Upper lobe of left lung (tissue), 6 donors: ENCODE measurements at regions not wholly inside any gene's neighbourhood (a gene's known extent, or its start where the extent isn't known, plus 50 kb on each side); places are given as distances from the start of the nearest gene placed in this dataset.

ENCODE experiments used
- ATAC-seq, 2 donors: fragments of 200-7000 bp; cut with Tn5 transposase; one replicate each; pipeline ENCODE4 v1.9.1; 2022; ENCODE audit warnings: mild to moderate bottlenecking in 2 of 2, moderate library complexity in 2 of 2; ENCODE audit not compliant: low FRiP score in 2 of 2
- DNase-seq, 2 donors: peaks; one replicate each; pipeline ENCODE4 v3.0.0-alpha.2; 2019 to 2020
- H3K27ac ChIP-seq, 4 donors: fragments of 200-600 bp; sonication (generic); one replicate each; pipeline ENCODE4 v1.5.1; 2016 to 2019
- H3K27me3 ChIP-seq, 4 donors: fragments of 200-600 bp; sonication (generic); one replicate each; pipeline ENCODE4 v1.5.1; 2017 to 2019
- H3K36me3 ChIP-seq, 4 donors: fragments of 200-600 bp; sonication (generic); one replicate each; pipeline ENCODE4 v1.5.1; 2016 to 2019
- H3K4me1 ChIP-seq, 4 donors: fragments of 200-600 bp; sonication (generic); one replicate each; pipeline ENCODE4 v1.5.1; 2018 to 2019
- H3K4me3 ChIP-seq, 4 donors: fragments of 200-600 bp; sonication (generic); one replicate each; pipeline ENCODE4 v1.5.1; 2017 to 2019; ENCODE audit warnings: mild to moderate bottlenecking in 2 of 4, moderate library complexity in 1 of 4
- H3K9me3 ChIP-seq, 4 donors: fragments of 200-600 bp; sonication (generic); one replicate each; pipeline ENCODE4 v1.5.1; 2018 to 2019
- EP300 ChIP-seq, 4 donors: sonication (generic); formaldehyde crosslinking; IDR thresholded peaks; one replicate each; pipeline ENCODE4 v1.5.1; 2017; ENCODE audit warnings: antibody characterized with exemption in 4 of 4, control low read depth in 2 of 4
- POLR2A ChIP-seq, 4 donors: fragments of 450-650 bp; IDR thresholded peaks; one replicate each; pipeline ENCODE4 v1.5.1; 2016 to 2017; ENCODE audit warnings: antibody characterized with exemption in 4 of 4, mild to moderate bottlenecking in 2 of 4
- POLR2AphosphoS5 ChIP-seq, 2 donors: sonication (generic); formaldehyde crosslinking; IDR thresholded peaks; one replicate each; pipeline ENCODE4 v1.5.1; 2017; ENCODE audit warnings: antibody characterized with exemption in 2 of 2
- WGBS, 2 donors: methylation state at CpG; one replicate each; pipeline ENCODE4 v1.1.5; 2017 to 2018; 5-methylcytosine and 5-hydroxymethylcytosine counted together
- TF ChIP-seq, protein P1 (sequence below), 6 experiments: fragments of 450-650 bp in 4 of 6; fragments of 200-600 bp in 2 of 6; sonication (generic) in 2 of 6; IDR thresholded peaks; one replicate each; pipeline ENCODE4 v1.5.1; 2016 to 2019; ENCODE audit warnings: antibody characterized with exemption in 6 of 6
- donor health status: DM: no; HTN: no; CAD: no; lungs with moderate emphysema.
- donor health status: DM: no; HTN: yes; CAD: no; lungs with severe emphysema.

DNA sequence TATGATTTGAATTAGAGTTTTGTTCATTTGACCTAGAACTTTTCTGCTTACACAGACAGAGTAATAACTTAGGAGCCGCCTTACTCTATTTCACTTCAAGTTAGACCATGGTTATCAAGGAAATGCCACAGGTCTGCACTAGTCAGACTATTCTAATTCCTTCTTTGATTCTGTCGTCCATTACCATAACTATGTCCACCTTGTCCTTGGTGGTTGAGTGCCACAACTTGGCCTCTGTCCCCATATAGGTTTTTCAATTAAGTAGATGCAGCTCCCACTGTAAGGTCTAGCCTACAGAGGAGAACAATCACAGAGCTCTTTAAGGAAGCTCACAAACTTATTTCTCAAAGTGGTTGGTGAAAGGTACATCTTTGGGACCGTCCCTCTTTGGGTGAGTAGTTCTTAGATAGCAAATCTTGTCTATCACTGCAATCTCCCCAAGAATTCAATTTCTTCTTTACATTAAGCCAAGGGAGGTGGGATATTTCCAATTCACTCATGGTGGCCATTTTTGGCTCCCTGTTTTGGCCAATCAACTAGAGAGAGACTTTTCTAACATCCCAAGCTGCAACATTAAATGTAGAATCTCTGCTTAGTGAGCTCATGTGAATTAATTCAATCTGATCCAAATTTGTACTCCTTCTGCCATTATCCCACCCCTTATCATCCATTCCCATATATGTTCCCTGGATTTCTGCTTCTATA, 434.6 kb downstream of the ADAMTS20 start:
- 79 to 82% methylated on average over 3 of the region's 3 CpGs for WGBS, 2 donors
- no peak for DNase-seq
- Histone ChIP-seq H3K27me3 (no peaks in the 10 kb centered on the region), H3K27ac (no peak overlapping the region), H3K9me3 (no peaks in the 10 kb centered on the region), H3K4me3 (no peak overlapping the region), H3K36me3 (no peaks in the 10 kb centered on the region), H3K4me1 (no peaks in the 10 kb centered on the region)
- TF ChIP-seq, protein P1, sequence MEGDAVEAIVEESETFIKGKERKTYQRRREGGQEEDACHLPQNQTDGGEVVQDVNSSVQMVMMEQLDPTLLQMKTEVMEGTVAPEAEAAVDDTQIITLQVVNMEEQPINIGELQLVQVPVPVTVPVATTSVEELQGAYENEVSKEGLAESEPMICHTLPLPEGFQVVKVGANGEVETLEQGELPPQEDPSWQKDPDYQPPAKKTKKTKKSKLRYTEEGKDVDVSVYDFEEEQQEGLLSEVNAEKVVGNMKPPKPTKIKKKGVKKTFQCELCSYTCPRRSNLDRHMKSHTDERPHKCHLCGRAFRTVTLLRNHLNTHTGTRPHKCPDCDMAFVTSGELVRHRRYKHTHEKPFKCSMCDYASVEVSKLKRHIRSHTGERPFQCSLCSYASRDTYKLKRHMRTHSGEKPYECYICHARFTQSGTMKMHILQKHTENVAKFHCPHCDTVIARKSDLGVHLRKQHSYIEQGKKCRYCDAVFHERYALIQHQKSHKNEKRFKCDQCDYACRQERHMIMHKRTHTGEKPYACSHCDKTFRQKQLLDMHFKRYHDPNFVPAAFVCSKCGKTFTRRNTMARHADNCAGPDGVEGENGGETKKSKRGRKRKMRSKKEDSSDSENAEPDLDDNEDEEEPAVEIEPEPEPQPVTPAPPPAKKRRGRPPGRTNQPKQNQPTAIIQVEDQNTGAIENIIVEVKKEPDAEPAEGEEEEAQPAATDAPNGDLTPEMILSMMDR (IDR thresholded peaks at IDR 0.05), result no peak
- TF ChIP-seq POLR2AphosphoS5 (IDR thresholded peaks at IDR 0.05), result no peak
- no peak for TF ChIP-seq POLR2A (IDR thresholded peaks at IDR 0.05)
- no peak for TF ChIP-seq EP300 (IDR thresholded peaks at IDR 0.05)
- ATAC-seq, result no peak

DNA sequence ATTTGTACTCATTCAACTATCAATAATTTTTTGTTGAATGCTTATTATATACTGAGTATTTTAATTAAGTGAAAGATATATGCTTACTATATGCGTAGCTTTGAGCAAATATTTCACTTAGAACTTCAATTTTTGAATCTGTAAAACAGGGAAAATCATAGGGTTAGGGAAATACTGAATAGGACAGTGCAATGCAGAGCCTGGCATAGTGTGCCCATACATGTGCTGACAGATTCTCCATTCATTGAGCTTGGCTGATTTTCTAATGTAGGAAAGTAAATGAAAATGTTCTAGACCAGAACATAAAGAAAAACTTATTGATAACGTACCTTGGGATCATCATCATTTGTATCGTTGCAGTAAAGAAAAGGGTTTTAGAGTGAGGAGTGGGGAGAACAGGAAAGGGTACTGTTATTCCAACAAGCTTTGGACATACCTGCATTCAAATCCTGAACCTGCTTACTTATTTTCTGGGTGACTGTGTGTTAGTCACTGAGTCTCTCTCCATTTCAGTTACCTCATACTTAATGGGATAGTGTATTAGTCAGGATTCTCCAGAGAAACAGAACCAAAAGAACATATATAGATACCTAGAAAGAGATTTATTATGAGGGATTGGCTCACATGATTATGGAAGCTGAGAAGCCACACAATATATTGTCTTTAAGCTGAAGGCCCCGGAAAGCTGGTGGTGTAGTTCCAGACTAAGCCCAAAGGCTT, 436.4 kb downstream of the ADAMTS20 start:
- H3K4me1 ChIP-seq, result no peaks in the 10 kb centered on the region
- H3K27me3 ChIP-seq, result no peaks in the 10 kb centered on the region
- TF ChIP-seq POLR2AphosphoS5 (IDR thresholded peaks at IDR 0.05), result no peak
- no peak for TF ChIP-seq EP300 (IDR thresholded peaks at IDR 0.05)
- TF ChIP-seq POLR2A (IDR thresholded peaks at IDR 0.05), result no peak
- TF ChIP-seq, protein P1 (IDR thresholded peaks at IDR 0.05), result no peak
- H3K4me3 ChIP-seq, result no peak overlapping the region
- ATAC-seq (no peak), DNase-seq (no peak)
- H3K36me3 ChIP-seq, result no peaks in the 10 kb centered on the region
- 91 to 95% methylated on average over 4 of the region's 4 CpGs for WGBS, 2 donors
- no peak overlapping the region for H3K27ac ChIP-seq
- no peaks in the 10 kb centered on the region for H3K9me3 ChIP-seq

- H3K4me3 ChIP-seq, result no peak overlapping the region
- no peaks in the 10 kb centered on the region for H3K4me1 ChIP-seq
- TF ChIP-seq POLR2A (IDR thresholded peaks at IDR 0.05) (no peak), EP300 (IDR thresholded peaks at IDR 0.05) (no peak), POLR2AphosphoS5 (IDR thresholded peaks at IDR 0.05) (no peak)
- TF ChIP-seq, protein P1 (IDR thresholded peaks at IDR 0.05), result no peak
- ATAC-seq (no peak), DNase-seq (no peak)
- no peaks in the 10 kb centered on the region for H3K9me3 ChIP-seq
- no peak overlapping the region for H3K27ac ChIP-seq
- WGBS, 2 donors, result 88 to 93% methylated on average over 3 of the region's 3 CpGs
- H3K27me3 ChIP-seq, result no peaks in the 10 kb centered on the region
- no peaks in the 10 kb centered on the region for H3K36me3 ChIP-seq
Observed at GRCh38 chr12:43114316-43114715, 437.7 kb downstream of the ADAMTS20 start.

DNA sequence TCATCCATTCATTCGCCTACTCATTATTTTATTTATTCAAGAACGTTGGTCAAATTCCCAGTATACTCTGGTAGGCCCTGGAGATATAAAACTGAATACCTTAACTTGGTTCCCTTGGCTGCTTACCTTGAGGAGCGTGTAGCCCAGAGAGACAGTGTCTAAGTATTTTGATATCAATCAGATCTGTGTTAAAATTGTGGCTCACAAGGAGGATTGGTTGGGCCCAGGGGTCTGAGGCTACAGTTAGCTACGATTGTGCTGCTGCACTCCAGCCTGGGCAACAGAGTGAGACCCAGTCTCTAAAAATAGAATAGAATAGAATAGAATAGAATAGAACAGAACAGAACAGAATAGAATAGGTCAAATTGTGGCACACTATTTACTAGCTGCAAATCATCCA, 438.4 kb downstream of the ADAMTS20 start:
- 87 to 88% methylated on average over 4 of the region's 4 CpGs for WGBS, 2 donors
- Histone ChIP-seq H3K4me3 (no peak overlapping the region), H3K27me3 (no peaks in the 10 kb centered on the region), H3K36me3 (no peaks in the 10 kb centered on the region), H3K27ac (no peak overlapping the region), H3K9me3 (no peaks in the 10 kb centered on the region), H3K4me1 (no peaks in the 10 kb centered on the region)
- ATAC-seq (no peak), DNase-seq (no peak)
- TF ChIP-seq POLR2AphosphoS5 (IDR thresholded peaks at IDR 0.05) (no peak), POLR2A (IDR thresholded peaks at IDR 0.05) (no peak)
- TF ChIP-seq, protein P1 (IDR thresholded peaks at IDR 0.05), result no peak
